RWPE1 (cell line): ENCODE measurements at regions not wholly inside any gene's neighbourhood (a gene's known extent, or its start where the extent isn't known, plus 50 kb on each side); places are given as distances from the start of the nearest gene placed in this dataset.

ENCODE experiments used
- CTCF ChIA-PET: fragments of 350-600 bp; sonication (Branson Sonifier 250); formaldehyde crosslinking; extraction: SDS; loops from one replicate; lab custom pipeline; 2021; lab: Yijun Ruan, JAX
- POLR2A ChIA-PET: fragments of 400-600 bp; formaldehyde crosslinking; extraction: SDS; loops from one replicate; lab custom pipeline; 2020; ENCODE audit warnings: antibody characterized with exemption; ENCODE audit not compliant: low non-redundant PET; lab: Yijun Ruan, JAX
- DNase-seq: peaks from one replicate; pipeline ENCODE4 v3.0.0; 2012; ENCODE audit warnings: low spot score
- H3K27ac ChIP-seq: fragments of 450-650 bp; 2 replicates; pipeline ENCODE4 v1.5.1; 2017
- CTCF ChIP-seq: fragments of 450-650 bp; conservative IDR thresholded peaks from 2 replicates; pipeline ENCODE4 v1.5.1; 2017; ENCODE audit warnings: low read depth, mild to moderate bottlenecking

- TF ChIP-seq CTCF, result no peak
- POLR2A ChIA-PET, result interaction anchor here (0.7 kb wide), 1 partner anchor 387 kb away, joined by 3 read pairs; no protein-coding TSS in a partner anchor
- H3K27ac ChIP-seq, result no peak overlapping the region
- CTCF ChIA-PET, result no interaction called here
- DNase-seq, result peak; percentile 1
These were observed 172.5 kb upstream of the PTPRD start for GRCh38 chr9:10785255-10785654.

- H3K27ac ChIP-seq, result no peak overlapping the region
- no peak for DNase-seq
- no peak for TF ChIP-seq CTCF
- POLR2A ChIA-PET, result no interaction called here
- CTCF ChIA-PET, result no interaction called here
These were observed 180.5 kb upstream of the PTPRD start for GRCh38 chr9:10793306-10793705.

- H3K27ac ChIP-seq, result no peak overlapping the region
- no peak for TF ChIP-seq CTCF
- ChIA-PET POLR2A (no interaction called here), CTCF (interaction anchor here (0.6 kb wide), 1 partner anchor 26 kb away, joined by 3 read pairs; no protein-coding TSS in a partner anchor)
- DNase-seq, result no peak
These were observed 191.7 kb upstream of the PTPRD start for GRCh38 chr9:10804486-10804885.

GRCh38 chr9:10806868-10807267, 194.1 kb upstream of the PTPRD start:
- CTCF ChIA-PET, result no interaction called here
- no peak for TF ChIP-seq CTCF
- no peak overlapping the region for H3K27ac ChIP-seq
- no peak for DNase-seq
- POLR2A ChIA-PET, result no interaction called here

- no peak overlapping the region for H3K27ac ChIP-seq
- no peak for TF ChIP-seq CTCF
- no peak for DNase-seq
- ChIA-PET CTCF (no interaction called here), POLR2A (no interaction called here)
These were observed 205.4 kb upstream of the PTPRD start for GRCh38 chr9:10818206-10818605.

- ChIA-PET CTCF (no interaction called here), POLR2A (no interaction called here)
- H3K27ac ChIP-seq, result no peak overlapping the region
- no peak for DNase-seq
- TF ChIP-seq CTCF, result no peak
These were observed 223.1 kb upstream of the PTPRD start for GRCh38 chr9:10835791-10836463.
